Uterus (tissue), 3 donors: ENCODE measurements at regions not wholly inside any gene's neighbourhood (a gene's known extent, or its start where the extent isn't known, plus 50 kb on each side); places are given as distances from the start of the nearest gene placed in this dataset.

ENCODE experiments used
- DNase-seq, 2 donors: peaks; one replicate each; pipeline ENCODE4 v3.0.0-alpha.2; 2019 to 2020
- H3K27ac ChIP-seq, 2 donors: fragments of 200-600 bp; sonication (generic); 1 replicate in 1 of 2; 2 replicates in 1 of 2; pipeline ENCODE4 v1.5.1; 2016 to 2018
- H3K27me3 ChIP-seq, 2 donors: fragments of 200-600 bp; sonication (generic); one replicate each; pipeline ENCODE4 v1.5.1; 2018 to 2019; ENCODE audit warnings: control low read depth in 1 of 2
- H3K36me3 ChIP-seq, 2 donors: fragments of 200-600 bp; sonication (generic); one replicate each; pipeline ENCODE4 v1.5.1; 2019; ENCODE audit warnings: control low read depth in 1 of 2
- H3K4me1 ChIP-seq, 2 donors: fragments of 200-600 bp; sonication (generic); one replicate each; pipeline ENCODE4 v1.5.1; 2018 to 2019; ENCODE audit warnings: control low read depth in 1 of 2
- H3K4me3 ChIP-seq, 2 donors: fragments of 200-600 bp; sonication (generic); 1 replicate in 1 of 2; 2 replicates in 1 of 2; pipeline ENCODE4 v1.5.1; 2018 to 2019; ENCODE audit warnings: mild to moderate bottlenecking in 1 of 2
- H3K9me3 ChIP-seq, 2 donors: fragments of 200-600 bp; sonication (generic); one replicate each; pipeline ENCODE4 v1.5.1; 2019; ENCODE audit warnings: control low read depth in 1 of 2
- POLR2A ChIP-seq, 2 donors: fragments of 450-650 bp; IDR thresholded peaks; one replicate each; pipeline ENCODE4 v1.6.1; 2016; ENCODE audit warnings: antibody characterized with exemption in 2 of 2, mild to moderate bottlenecking in 1 of 2, moderate library complexity in 1 of 2
- intact Hi-C: fragments of 100-400 bp; cut with DNase I; formaldehyde crosslinking; loops from one replicate; pipeline ENCODE4 v1.15.1; 2023; ENCODE audit warnings: low total_unique reads
- TF ChIP-seq, protein P1 (sequence below), 4 experiments: fragments of 200-600 bp in 2 of 4; fragments of 450-650 bp in 2 of 4; sonication (generic) in 2 of 4; IDR thresholded peaks; one replicate each; pipeline ENCODE4 v1.5.1; 2016 to 2019; ENCODE audit warnings: antibody characterized with exemption in 4 of 4, mild to moderate bottlenecking in 2 of 4, moderate library complexity in 1 of 4
- donor health status: DM: yes; HTN: yes; CAD: no.

DNA sequence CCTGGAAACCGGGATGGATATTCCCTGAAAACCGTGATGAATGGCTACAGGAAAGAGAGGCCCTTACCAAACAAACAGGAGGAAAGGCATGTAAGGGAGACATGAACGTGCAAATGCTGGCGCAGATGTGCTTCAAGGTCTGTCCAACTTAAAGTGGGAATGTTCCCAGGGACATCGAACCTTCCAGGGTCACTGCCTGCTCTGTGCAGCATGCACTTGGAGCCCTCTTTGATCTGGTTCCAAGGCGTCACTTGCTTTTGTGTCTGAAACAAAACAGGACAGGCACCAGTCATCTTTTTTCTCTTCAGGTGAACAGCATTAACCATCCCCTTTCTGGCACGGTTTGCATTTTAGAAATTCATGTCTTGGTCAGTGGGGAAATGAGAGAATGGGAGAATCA, 479.4 kb downstream of the RASEF start:
- no peak for DNase-seq
- Histone ChIP-seq H3K27me3 (no peaks in the 10 kb centered on the region), H3K36me3 (no peaks in the 10 kb centered on the region), H3K27ac (no peak overlapping the region), H3K4me1 (no peaks in the 10 kb centered on the region), H3K4me3 (no peak overlapping the region), H3K9me3 (no peaks in the 10 kb centered on the region)
- intact Hi-C loops: no loop called here
- no peak for TF ChIP-seq POLR2A (IDR thresholded peaks at IDR 0.05)
- TF ChIP-seq, protein P1, sequence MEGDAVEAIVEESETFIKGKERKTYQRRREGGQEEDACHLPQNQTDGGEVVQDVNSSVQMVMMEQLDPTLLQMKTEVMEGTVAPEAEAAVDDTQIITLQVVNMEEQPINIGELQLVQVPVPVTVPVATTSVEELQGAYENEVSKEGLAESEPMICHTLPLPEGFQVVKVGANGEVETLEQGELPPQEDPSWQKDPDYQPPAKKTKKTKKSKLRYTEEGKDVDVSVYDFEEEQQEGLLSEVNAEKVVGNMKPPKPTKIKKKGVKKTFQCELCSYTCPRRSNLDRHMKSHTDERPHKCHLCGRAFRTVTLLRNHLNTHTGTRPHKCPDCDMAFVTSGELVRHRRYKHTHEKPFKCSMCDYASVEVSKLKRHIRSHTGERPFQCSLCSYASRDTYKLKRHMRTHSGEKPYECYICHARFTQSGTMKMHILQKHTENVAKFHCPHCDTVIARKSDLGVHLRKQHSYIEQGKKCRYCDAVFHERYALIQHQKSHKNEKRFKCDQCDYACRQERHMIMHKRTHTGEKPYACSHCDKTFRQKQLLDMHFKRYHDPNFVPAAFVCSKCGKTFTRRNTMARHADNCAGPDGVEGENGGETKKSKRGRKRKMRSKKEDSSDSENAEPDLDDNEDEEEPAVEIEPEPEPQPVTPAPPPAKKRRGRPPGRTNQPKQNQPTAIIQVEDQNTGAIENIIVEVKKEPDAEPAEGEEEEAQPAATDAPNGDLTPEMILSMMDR (IDR thresholded peaks at IDR 0.05): no peak

DNA sequence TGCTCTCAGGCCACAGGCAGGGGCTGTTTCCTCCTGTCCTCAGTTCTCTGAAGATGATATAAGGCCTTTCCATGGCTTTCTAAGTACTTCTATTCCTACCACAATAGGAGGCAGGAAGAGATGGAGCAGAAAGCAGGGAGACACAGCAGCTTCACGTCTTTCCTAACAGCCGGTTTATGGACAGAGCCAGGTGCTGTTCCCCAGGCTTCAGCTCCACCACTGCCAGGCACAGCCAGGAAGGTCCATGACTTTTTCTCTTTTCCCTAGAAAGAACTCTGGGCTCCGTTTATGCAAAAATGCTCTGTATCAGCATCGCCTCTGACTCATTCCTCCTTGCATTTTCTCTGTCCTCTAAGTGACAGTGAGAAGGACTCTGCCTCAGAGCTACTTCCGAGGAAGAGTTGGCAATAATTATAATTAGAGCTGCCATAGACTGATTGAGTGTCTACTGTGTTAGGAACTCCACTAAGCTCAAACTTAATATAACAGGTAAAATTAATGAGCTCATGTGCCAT, 478.5 kb downstream of the RASEF start:
- TF ChIP-seq, protein P1 (IDR thresholded peaks at IDR 0.05): no peak
- no peak for TF ChIP-seq POLR2A (IDR thresholded peaks at IDR 0.05)
- no peaks in the 10 kb centered on the region for H3K27me3 ChIP-seq
- H3K9me3 ChIP-seq: no peaks in the 10 kb centered on the region
- H3K36me3 ChIP-seq: no peaks in the 10 kb centered on the region
- no peak for DNase-seq
- H3K27ac ChIP-seq: no peak overlapping the region
- no peak overlapping the region for H3K4me3 ChIP-seq
- no peaks in the 10 kb centered on the region for H3K4me1 ChIP-seq
- intact Hi-C loops: no loop called here

DNA sequence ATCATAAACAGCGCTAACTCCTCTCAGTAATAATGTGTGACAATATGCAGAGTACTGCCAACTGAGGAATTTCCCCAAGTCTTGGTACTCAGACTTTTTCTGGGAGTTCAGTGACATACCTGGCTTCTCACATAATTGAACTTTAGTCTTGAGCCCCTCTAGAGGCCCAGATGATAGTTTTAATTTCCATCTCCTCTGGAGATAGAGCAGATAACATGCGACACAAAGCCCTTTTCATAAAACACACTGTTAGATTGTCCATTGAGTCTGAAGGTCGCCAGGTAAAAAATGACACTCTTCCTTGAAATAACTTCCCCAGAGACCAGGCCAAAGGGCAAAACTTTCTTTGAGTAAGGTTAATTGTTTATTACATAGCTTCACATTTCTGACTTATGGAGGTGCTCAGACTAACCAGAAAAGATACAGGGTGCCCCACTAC, 476.0 kb downstream of the RASEF start:
- no peak for DNase-seq
- intact Hi-C loops: no loop called here
- H3K36me3 ChIP-seq: no peaks in the 10 kb centered on the region
- TF ChIP-seq POLR2A (IDR thresholded peaks at IDR 0.05): no peak
- TF ChIP-seq, protein P1 (IDR thresholded peaks at IDR 0.05): no peak
- H3K4me1 ChIP-seq: no peaks in the 10 kb centered on the region
- H3K9me3 ChIP-seq: no peaks in the 10 kb centered on the region
- H3K27me3 ChIP-seq: no peaks in the 10 kb centered on the region
- no peak overlapping the region for H3K4me3 ChIP-seq
- H3K27ac ChIP-seq: no peak overlapping the region

DNA sequence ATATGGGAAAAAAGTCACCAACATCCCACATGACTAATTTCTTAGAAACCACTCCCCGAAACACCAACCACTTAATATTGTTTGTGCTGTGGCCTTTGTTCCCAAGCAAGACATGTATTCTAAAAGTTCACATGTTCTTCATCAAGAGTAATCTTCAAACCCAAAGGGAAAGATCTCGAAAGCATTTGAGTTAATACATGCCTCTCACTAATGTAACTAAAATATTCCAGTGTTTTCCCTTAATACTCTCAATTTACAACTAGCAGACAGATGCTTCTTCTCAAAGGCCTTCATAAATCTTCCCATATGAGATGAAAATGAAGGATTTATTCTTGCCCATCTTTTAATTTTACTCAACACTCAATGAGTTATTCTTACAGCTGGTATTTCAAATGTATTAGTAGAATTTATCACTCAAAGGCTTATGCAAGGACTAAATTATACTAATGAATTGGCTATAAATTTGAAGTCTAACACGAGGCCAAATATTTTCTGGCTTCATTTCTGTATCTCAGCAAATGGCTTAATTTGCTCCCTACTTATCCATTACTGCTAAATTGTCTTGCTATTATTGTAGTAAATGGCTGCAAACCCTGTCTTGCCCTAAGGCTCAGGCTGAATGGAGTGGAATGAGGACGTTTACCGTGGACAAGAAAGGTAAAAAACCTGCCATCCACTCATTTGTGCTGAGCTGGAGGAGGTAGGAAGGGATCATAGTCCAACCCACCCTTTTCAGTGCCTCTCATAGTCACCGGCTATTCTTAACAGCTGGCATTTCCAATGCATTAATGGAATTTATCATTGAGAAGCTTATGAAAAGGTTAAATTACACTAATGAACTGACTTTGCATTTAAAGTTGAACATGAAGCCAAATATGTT, 474.4 kb downstream of the RASEF start:
- no peaks in the 10 kb centered on the region for H3K4me1 ChIP-seq
- H3K36me3 ChIP-seq: no peaks in the 10 kb centered on the region
- no peak overlapping the region for H3K4me3 ChIP-seq
- intact Hi-C loops: no loop called here
- H3K27me3 ChIP-seq: no peaks in the 10 kb centered on the region
- TF ChIP-seq, protein P1 (IDR thresholded peaks at IDR 0.05): no peak
- no peak for TF ChIP-seq POLR2A (IDR thresholded peaks at IDR 0.05)
- no peak for DNase-seq
- no peak overlapping the region for H3K27ac ChIP-seq
- H3K9me3 ChIP-seq: no peaks in the 10 kb centered on the region

DNA sequence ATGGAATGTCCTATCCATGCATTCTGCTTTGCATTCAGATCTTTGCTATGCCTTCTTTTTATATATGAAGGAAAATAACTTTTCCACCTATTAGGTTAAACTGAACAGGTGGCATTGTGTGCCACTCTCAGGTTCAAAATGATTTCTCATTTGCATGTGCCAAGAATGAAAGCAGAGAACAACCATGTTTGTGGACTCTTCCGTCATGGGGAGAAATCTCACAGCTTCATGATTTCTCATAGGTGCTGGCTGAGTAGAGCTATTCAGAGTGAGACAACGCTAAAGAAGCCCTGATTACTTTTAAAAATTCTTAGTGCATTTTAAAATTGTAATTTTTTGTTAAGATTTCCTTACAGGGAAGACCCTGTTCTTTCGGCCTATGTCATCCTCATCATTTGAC, 472.1 kb downstream of the RASEF start:
- H3K4me1 ChIP-seq: no peaks in the 10 kb centered on the region
- no peak overlapping the region for H3K4me3 ChIP-seq
- no peak for DNase-seq

More for the DNA sequence above, 472.1 kb downstream of the RASEF start:
- H3K9me3 ChIP-seq: no peaks in the 10 kb centered on the region
- H3K27ac ChIP-seq: no peak overlapping the region
- intact Hi-C loops: no loop called here
- TF ChIP-seq POLR2A (IDR thresholded peaks at IDR 0.05): no peak
- TF ChIP-seq, protein P1 (IDR thresholded peaks at IDR 0.05): no peak
- H3K36me3 ChIP-seq: no peaks in the 10 kb centered on the region
- no peaks in the 10 kb centered on the region for H3K27me3 ChIP-seq
